Esophagus muscularis mucosa (tissue), 4 donors: ENCODE measurements at regions not wholly inside any gene's neighbourhood (a gene's known extent, or its start where the extent isn't known, plus 50 kb on each side); places are given as distances from the start of the nearest gene placed in this dataset.

Experiments
- CTCF ChIP-seq, 3 experiments: fragments of 200-600 bp in 2 of 3; fragments of 450-650 bp in 1 of 3; sonication (generic) in 2 of 3; IDR thresholded peaks; one replicate each; pipeline ENCODE4 v1.5.1; 2017 to 2019; ENCODE audit warnings: antibody characterized with exemption in 3 of 3, mild to moderate bottlenecking in 2 of 3, moderate library complexity in 1 of 3
- EP300 ChIP-seq: sonication (generic); formaldehyde crosslinking; IDR thresholded peaks from one replicate; pipeline ENCODE4 v1.6.1; 2017; ENCODE audit warnings: antibody characterized with exemption
- POLR2A ChIP-seq: fragments of 450-650 bp; IDR thresholded peaks from one replicate; pipeline ENCODE4 v1.6.1; 2017; ENCODE audit warnings: antibody characterized with exemption, moderate library complexity, mild to moderate bottlenecking, low read depth
- POLR2AphosphoS5 ChIP-seq, 2 donors: sonication (generic); formaldehyde crosslinking; IDR thresholded peaks; one replicate each; pipeline ENCODE4 v1.6.1; 2017; ENCODE audit warnings: antibody characterized with exemption in 2 of 2

GRCh38 chr11:45489281-45489905 is 176.0 kb downstream of the CHST1 start:
- TF ChIP-seq CTCF (IDR thresholded peaks at IDR 0.05), result no peak
- no peak for TF ChIP-seq POLR2AphosphoS5 (IDR thresholded peaks at IDR 0.05)
- TF ChIP-seq POLR2A, result no peak
- no peak for TF ChIP-seq EP300
